Heart left ventricle (tissue), 16 donors: ENCODE measurements at regions not wholly inside any gene's neighbourhood (a gene's known extent, or its start where the extent isn't known, plus 50 kb on each side); places are given as distances from the start of the nearest gene placed in this dataset.
"Not testable (repeated sequence)": the region's sequence is repeated elsewhere in the genome, so short reads cannot be mapped to it uniquely, and the experiment has no call there.

ENCODE experiments used
- ATAC-seq, 4 donors: fragments of 200-7000 bp; cut with Tn5 transposase; one replicate each; pipeline ENCODE4 v1.9.1; 2020 to 2022; ENCODE audit warnings: moderate library complexity in 4 of 4, mild to moderate bottlenecking in 3 of 4, moderate number of reproducible peaks in 1 of 4
- DNase-seq, 5 donors: peaks; one replicate each; pipeline ENCODE4 v3.0.0-alpha.2; 2020
- H3K27ac ChIP-seq, 12 donors: fragments of 200-600 bp; sonication (generic) in 4 of 12; one replicate each; pipeline versions ENCODE4 v1.5.0 to v1.8.0; 2016 to 2022; ENCODE audit warnings: mild to moderate bottlenecking in 2 of 12
- H3K27me3 ChIP-seq, 9 donors: fragments of 200-600 bp; sonication (generic) in 2 of 9; one replicate each; pipeline versions ENCODE4 v1.5.1 to v1.8.0; 2016 to 2022; ENCODE audit warnings: mild to moderate bottlenecking in 3 of 9
- H3K36me3 ChIP-seq, 9 donors: fragments of 200-600 bp; sonication (generic) in 2 of 9; one replicate each; pipeline versions ENCODE4 v1.5.0 to v1.8.0; 2018 to 2022; ENCODE audit warnings: mild to moderate bottlenecking in 2 of 9
- H3K4me1 ChIP-seq, 12 donors: fragments of 200-600 bp; sonication (generic) in 4 of 12; one replicate each; pipeline versions ENCODE4 v1.5.0 to v1.8.0; 2016 to 2022; ENCODE audit warnings: mild to moderate bottlenecking in 3 of 12
- H3K4me3 ChIP-seq, 12 donors: fragments of 200-600 bp; sonication (generic) in 4 of 12; one replicate each; pipeline versions ENCODE4 v1.5.0 to v1.8.0; 2017 to 2022; ENCODE audit warnings: mild to moderate bottlenecking in 9 of 12, moderate library complexity in 4 of 12
- H3K9me3 ChIP-seq, 12 donors: fragments of 200-600 bp; sonication (generic) in 4 of 12; one replicate each; pipeline versions ENCODE4 v1.5.0 to v1.8.0; 2016 to 2022; ENCODE audit warnings: mild to moderate bottlenecking in 1 of 12
- POLR2A ChIP-seq, 2 donors: fragments of 450-650 bp; IDR thresholded peaks; one replicate each; pipeline ENCODE4 v1.6.1; 2017; ENCODE audit warnings: antibody characterized with exemption in 2 of 2, mild to moderate bottlenecking in 2 of 2, moderate library complexity in 2 of 2
- WGBS, 4 donors: extraction: QIAGEN DNeasy Blood & Tissue Kit in 2 of 4; methylation state at CpG; one replicate each; pipeline versions ENCODE4 v1.1.5 to v1.1.7; 2013 to 2018; 5-methylcytosine and 5-hydroxymethylcytosine counted together
- intact Hi-C, 10 donors: fragments of 100-400 bp; cut with DNase I; formaldehyde crosslinking; loops; one replicate each; pipeline versions ENCODE4 v1.11.1 to v1.14.2; 2022
- TF ChIP-seq, protein P1 (sequence below), 12 donors: fragments of 200-600 bp; sonication (generic) in 4 of 12; IDR thresholded peaks; one replicate each; pipeline versions ENCODE4 v1.5.0 to v1.8.0; 2018 to 2022; ENCODE audit warnings: antibody characterized with exemption in 12 of 12, mild to moderate bottlenecking in 5 of 12
- donor health status: ischemic (EF 13 %, LVEDD 7.1; RV severe dilation, severe dysfunction).
- donor health status: healthy with polysubstance abuse.
- donor health status: DM: no; HTN: yes; CAD: no.
- donor health status: DM: no; HTN: no; CAD: no.
- donor health status: ischemic (EF 25% LVEDD 6.9; RV normal size, moderate dysfunction).
- donor health status: ischemic (EF 25% LVEDD 5.7; RV mildly dilated, moderate dysfunction).
- donor health status: healthy.
- donor health status: DM: yes; HTN: yes; CAD: no.
- donor health status: ischemic (EF 35%, LVEDD 5.7; RV mildly dilated, moderate dysfunction).
- donor health status: nonischemic (EF 11% LVEDD 7.7; RV severe dilation, severe dysfunction).
- donor health status: DM: yes; HTN: yes; CAD: no.
- donor health status: PGD.
- donor health status: ischemic (EF 29% LVEDD 5.4; RV normal size, mild dysfunction).
- donor health status: nonischemic (EF 23%, LVEDD 6.1; RV moderate dilation, normal function).

DNA sequence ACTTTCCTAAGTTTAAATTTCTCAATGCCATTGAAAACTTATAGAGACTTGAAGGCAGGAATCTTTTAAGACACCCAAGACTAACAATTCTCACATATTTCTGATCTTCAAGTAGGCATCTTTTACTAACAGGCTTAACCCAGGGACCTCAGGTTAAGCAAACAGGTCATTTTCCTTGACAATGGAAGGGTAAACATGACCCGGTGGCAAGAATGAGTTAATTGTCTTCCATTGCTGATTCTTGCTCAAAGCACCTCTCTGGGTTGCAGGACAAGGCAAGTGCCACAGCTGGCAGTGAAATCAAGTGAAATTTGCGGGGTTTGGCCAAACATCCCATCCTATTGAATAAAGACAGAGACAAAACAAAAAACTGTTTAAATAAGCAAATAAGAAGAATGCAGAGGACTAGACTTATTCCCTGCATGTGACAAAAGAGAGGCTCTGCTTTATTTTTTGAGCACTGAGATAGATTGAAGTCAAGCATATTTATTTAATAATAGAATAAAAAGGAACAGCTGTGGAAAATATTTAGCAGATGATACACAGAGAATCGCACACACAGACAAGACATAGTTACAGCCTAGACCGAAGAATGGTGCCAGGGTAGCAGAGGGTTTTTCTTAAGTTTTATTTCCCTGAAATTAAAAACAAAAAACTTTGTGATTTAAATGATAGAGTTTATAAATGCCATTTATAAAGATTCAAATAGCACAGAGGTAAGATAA, 56.0 kb upstream of the MITF start:
- 63 to 72% (median 63%) methylated on average over 4 of the region's 4 CpGs for WGBS, 4 donors
- Histone ChIP-seq H3K4me3 (no peak overlapping the region), H3K27me3 (no peaks in the 10 kb centered on the region), H3K9me3 (no peaks in the 10 kb centered on the region), H3K36me3 (no peaks in the 10 kb centered on the region), H3K27ac (no peak overlapping the region), H3K4me1 (peaks cover 0 to 11% (median 0%) of the 10 kb centered on the region in 12 donors)
- no peak for DNase-seq
- ATAC-seq, result no peak
- intact Hi-C loops, result loop anchor here in 1 of 10 donors (10.0 kb wide), 1 partner anchor 672 kb away; no protein-coding TSS in a partner anchor
- TF ChIP-seq, protein P1, sequence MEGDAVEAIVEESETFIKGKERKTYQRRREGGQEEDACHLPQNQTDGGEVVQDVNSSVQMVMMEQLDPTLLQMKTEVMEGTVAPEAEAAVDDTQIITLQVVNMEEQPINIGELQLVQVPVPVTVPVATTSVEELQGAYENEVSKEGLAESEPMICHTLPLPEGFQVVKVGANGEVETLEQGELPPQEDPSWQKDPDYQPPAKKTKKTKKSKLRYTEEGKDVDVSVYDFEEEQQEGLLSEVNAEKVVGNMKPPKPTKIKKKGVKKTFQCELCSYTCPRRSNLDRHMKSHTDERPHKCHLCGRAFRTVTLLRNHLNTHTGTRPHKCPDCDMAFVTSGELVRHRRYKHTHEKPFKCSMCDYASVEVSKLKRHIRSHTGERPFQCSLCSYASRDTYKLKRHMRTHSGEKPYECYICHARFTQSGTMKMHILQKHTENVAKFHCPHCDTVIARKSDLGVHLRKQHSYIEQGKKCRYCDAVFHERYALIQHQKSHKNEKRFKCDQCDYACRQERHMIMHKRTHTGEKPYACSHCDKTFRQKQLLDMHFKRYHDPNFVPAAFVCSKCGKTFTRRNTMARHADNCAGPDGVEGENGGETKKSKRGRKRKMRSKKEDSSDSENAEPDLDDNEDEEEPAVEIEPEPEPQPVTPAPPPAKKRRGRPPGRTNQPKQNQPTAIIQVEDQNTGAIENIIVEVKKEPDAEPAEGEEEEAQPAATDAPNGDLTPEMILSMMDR (IDR thresholded peaks at IDR 0.05), result no peak

DNA sequence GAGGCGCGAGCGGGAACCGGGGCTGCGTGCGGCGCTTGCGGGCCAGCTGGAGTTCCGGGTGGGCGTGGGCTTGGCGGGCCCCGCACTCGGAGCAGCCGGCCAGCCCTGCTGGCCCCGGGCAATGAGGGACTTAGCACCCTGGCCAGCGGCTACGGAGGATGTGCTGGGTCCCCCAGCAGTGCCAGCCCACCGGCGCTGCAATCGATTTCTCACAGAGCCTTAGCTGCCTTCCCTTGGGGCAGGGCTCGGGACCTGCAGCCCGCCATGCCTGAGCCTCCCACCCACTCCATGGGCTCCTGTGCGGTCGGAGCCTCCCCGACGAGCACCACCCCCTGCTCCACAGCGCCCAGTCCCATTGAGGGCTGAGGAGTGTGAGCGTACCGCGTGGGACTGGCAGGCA, 61.8 kb upstream of the MITF start:
- H3K4me1 ChIP-seq, result peaks cover 0 to 12% (median 0%) of the 10 kb centered on the region in 12 donors
- not testable (repeated sequence) for H3K9me3 ChIP-seq, DNase-seq, H3K27ac ChIP-seq, ATAC-seq, H3K4me3 ChIP-seq, H3K36me3 ChIP-seq, H3K27me3 ChIP-seq
- 95 to 98% (median 97%) methylated on average over 22 to 28 of the region's 30 CpGs for WGBS, 4 donors
- intact Hi-C loops, result loop anchor here in 1 of 10 donors (10.0 kb wide), 1 partner anchor 353 kb away; no protein-coding TSS in a partner anchor

DNA sequence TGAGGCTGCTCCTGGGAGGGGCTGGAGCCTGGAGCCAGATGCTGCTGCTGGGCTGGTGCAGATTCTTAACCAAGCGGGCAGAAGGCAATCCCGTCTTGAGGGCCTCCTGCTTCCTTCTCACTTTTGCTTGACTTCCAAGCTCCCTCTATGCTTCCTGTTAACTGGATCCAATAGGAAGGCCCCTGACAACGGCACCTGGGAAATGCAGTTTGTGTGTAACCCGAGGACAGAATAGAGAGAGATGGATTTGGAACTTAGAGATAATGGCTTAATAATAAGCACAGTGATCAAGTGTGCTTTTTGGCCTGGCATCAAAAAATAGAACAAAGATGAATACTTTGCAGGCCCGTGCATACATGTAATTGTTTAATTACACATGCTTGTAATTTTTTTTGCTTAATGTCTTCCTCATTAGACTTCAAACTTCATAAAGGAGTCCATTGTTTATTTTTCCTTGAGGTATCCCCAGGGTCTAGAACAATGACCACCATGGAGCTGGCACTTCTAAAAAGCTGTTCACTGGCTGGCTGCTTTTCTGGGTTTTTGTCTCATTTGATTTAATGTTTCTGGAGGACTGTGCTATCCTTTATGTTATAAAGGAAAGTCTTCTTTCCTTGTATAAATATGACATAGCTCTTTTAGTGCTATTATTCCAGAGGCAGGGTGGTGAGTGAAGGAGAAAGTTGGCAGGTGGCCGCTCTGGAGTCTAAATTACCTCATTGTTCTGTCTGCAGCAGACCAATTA, 63.3 kb upstream of the MITF start:
- Histone ChIP-seq H3K36me3 (no peaks in the 10 kb centered on the region), H3K4me1 (peaks cover 0 to 17% (median 0%) of the 10 kb centered on the region in 12 donors), H3K9me3 (no peaks in the 10 kb centered on the region), H3K27ac (no peak overlapping the region), H3K27me3 (no peaks in the 10 kb centered on the region), H3K4me3 (no peak overlapping the region)
- DNase-seq, result no peak
- ATAC-seq, result no peak
- TF ChIP-seq, protein P1 (IDR thresholded peaks at IDR 0.05), result no peak
- TF ChIP-seq POLR2A (IDR thresholded peaks at IDR 0.05), result no peak
- 45 to 49% (median 46%) methylated on average over 6 of the region's 6 CpGs for WGBS, 4 donors
- intact Hi-C loops, result loop anchor here in 1 of 10 donors (10.0 kb wide), 1 partner anchor 351 kb away; no protein-coding TSS in a partner anchor

DNA sequence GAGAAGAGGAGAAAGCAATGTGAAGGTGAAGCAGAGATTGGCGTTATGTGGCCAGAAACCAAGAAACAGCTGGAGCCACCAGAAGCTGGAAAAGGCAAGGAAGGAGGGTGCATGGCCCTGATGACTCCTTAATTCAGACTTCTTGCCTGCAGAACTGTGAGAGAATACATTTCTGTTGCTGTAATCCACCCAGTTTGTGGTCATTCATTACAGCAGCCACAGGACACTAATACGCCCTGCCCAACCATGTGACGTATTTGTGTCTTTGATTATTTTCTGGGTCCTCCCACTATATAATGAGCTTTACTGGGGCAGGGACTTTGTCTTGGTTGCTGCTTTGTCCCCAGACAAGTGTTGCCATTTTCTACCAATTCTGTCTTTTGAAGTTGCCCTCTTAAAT, 64.5 kb upstream of the MITF start:
- intact Hi-C loops, result loop anchor here (5.0 to 10.0 kb wide), 11 partner anchors 222 to 512 kb away; no protein-coding TSS in a partner anchor
- TF ChIP-seq POLR2A (IDR thresholded peaks at IDR 0.05), result no peak
- TF ChIP-seq, protein P1 (IDR thresholded peaks at IDR 0.05), result no peak
- 93 to 98% (median 96%) methylated on average over 3 of the region's 3 CpGs for WGBS, 4 donors

More for the DNA sequence above, 64.5 kb upstream of the MITF start:
- H3K4me1 ChIP-seq, result peaks cover 0 to 17% (median 0%) of the 10 kb centered on the region in 12 donors
- DNase-seq, result no peak
- no peak for ATAC-seq
- H3K27ac ChIP-seq, result no peak overlapping the region
- no peaks in the 10 kb centered on the region for H3K27me3 ChIP-seq
- H3K36me3 ChIP-seq, result no peaks in the 10 kb centered on the region
- H3K4me3 ChIP-seq, result no peak overlapping the region
- no peaks in the 10 kb centered on the region for H3K9me3 ChIP-seq
